SKM-1 treated with dmso at 0.1 percent for 144 hours (cell line): ENCODE measurements at regions not wholly inside any gene's neighbourhood (a gene's known extent, or its start where the extent isn't known, plus 50 kb on each side); places are given as distances from the start of the nearest gene placed in this dataset.
A peak's percentile ranks its signal among the peaks of the same experiment; 100 is the strongest.

Experiments
- DNase-seq: peaks from one replicate; lab custom pipeline; 2025; ENCODE audit not compliant: unreplicated experiment; lab: John Stamatoyannopoulos, UW

GRCh38 chr3:22208844-22209243, 457.8 kb upstream of the ZNF385D start:
- DNase-seq, result no peak

- DNase-seq, result no peak
Observed at GRCh38 chr3:22209578-22209977, 458.6 kb upstream of the ZNF385D start.

GRCh38 chr3:22210693-22211092, 459.7 kb upstream of the ZNF385D start:
- DNase-seq, result no peak

- DNase-seq, result no peak
Observed at GRCh38 chr3:22216601-22217000, 465.6 kb upstream of the ZNF385D start.

- DNase-seq, result no peak
Observed at GRCh38 chr3:22225161-22225560, 474.2 kb upstream of the ZNF385D start.

GRCh38 chr3:22228705-22229104, 477.7 kb upstream of the ZNF385D start:
- DNase-seq, result no peak

GRCh38 chr3:22231061-22231460, 480.1 kb upstream of the ZNF385D start:
- peak; percentile 3 for DNase-seq

GRCh38 chr3:22236490-22237270, 485.7 kb upstream of the ZNF385D start:
- peak; percentile 24 for DNase-seq

- no peak for DNase-seq
Observed at GRCh38 chr3:22239011-22239410, 488.0 kb upstream of the ZNF385D start.

- DNase-seq, result no peak
Observed at GRCh38 chr3:22241110-22241509, 490.1 kb upstream of the ZNF385D start.

GRCh38 chr3:22244761-22245521, 493.9 kb upstream of the ZNF385D start:
- DNase-seq, result no peak

- DNase-seq, result no peak
Observed at GRCh38 chr3:22245811-22246583, 495.0 kb upstream of the ZNF385D start.

GRCh38 chr3:22249658-22250057, 498.6 kb upstream of the ZNF385D start:
- no peak for DNase-seq

- DNase-seq, result no peak
Observed at GRCh38 chr3:22257252-22257651, 506.2 kb upstream of the ZNF385D start.

- DNase-seq, result no peak
Observed at GRCh38 chr3:22262386-22262785, 511.4 kb upstream of the ZNF385D start.

- no peak for DNase-seq
Observed at GRCh38 chr3:22263042-22263441, 512.0 kb upstream of the ZNF385D start.

GRCh38 chr3:22265403-22265802, 514.4 kb upstream of the ZNF385D start:
- DNase-seq, result no peak

GRCh38 chr3:22269831-22270230, 518.8 kb upstream of the ZNF385D start:
- no peak for DNase-seq

- no peak for DNase-seq
Observed at GRCh38 chr3:22276351-22276750, 525.3 kb upstream of the ZNF385D start.

- no peak for DNase-seq
Observed at GRCh38 chr3:22284559-22284958, 533.5 kb upstream of the ZNF385D start.

- DNase-seq, result no peak
Observed at GRCh38 chr3:22288756-22289155, 537.7 kb upstream of the ZNF385D start.

- no peak for DNase-seq
Observed at GRCh38 chr3:22292681-22293080, 541.7 kb upstream of the ZNF385D start.
